Ishikawa (cell line): ENCODE measurements at regions not wholly inside any gene's neighbourhood (a gene's known extent, or its start where the extent isn't known, plus 50 kb on each side); places are given as distances from the start of the nearest gene placed in this dataset.

ENCODE experiments used
- CEBPB ChIP-seq: IDR thresholded peaks from 2 replicates; pipeline ENCODE4 v1.6.1; 2012
- CREB1 ChIP-seq: IDR thresholded peaks from 2 replicates; pipeline ENCODE4 v1.6.1; 2012; ENCODE audit warnings: low read depth
- EGR1 ChIP-seq: IDR thresholded peaks from 2 replicates; pipeline ENCODE4 v1.6.1; 2012
- EP300 ChIP-seq: IDR thresholded peaks from 2 replicates; pipeline ENCODE4 v1.6.1; 2012; ENCODE audit warnings: borderline replicate concordance
- MAX ChIP-seq: IDR thresholded peaks from 2 replicates; pipeline ENCODE4 v1.6.1; 2012
- NFIC ChIP-seq: IDR thresholded peaks from 2 replicates; pipeline ENCODE4 v1.6.1; 2012
- REST ChIP-seq: IDR thresholded peaks from 2 replicates; pipeline ENCODE4 v1.6.1; 2012; ENCODE audit warnings: low read depth, mild to moderate bottlenecking
- TCF12 ChIP-seq: IDR thresholded peaks from 2 replicates; pipeline ENCODE4 v1.6.1; 2012; ENCODE audit warnings: low read depth
- TEAD4 ChIP-seq: IDR thresholded peaks from 2 replicates; pipeline ENCODE4 v1.6.1; 2012
- YY1 ChIP-seq: IDR thresholded peaks from 2 replicates; pipeline ENCODE4 v1.6.1; 2012; ENCODE audit warnings: low read depth
- ZBTB7A ChIP-seq: IDR thresholded peaks from 2 replicates; pipeline ENCODE4 v1.6.1; 2012; ENCODE audit warnings: low read depth

- TF ChIP-seq EP300, result no peak
- TF ChIP-seq TEAD4, result no peak
- TF ChIP-seq TCF12, result no peak
- TF ChIP-seq ZBTB7A, result no peak
- no peak for TF ChIP-seq EGR1
- no peak for TF ChIP-seq NFIC
- TF ChIP-seq YY1, result no peak
- TF ChIP-seq CREB1, result no peak
- TF ChIP-seq CEBPB, result no peak
- TF ChIP-seq REST, result no peak
- TF ChIP-seq MAX, result no peak
Measured at GRCh38 chr10:43000651-43001426, 76.0 kb upstream of the RET start.
